ENCODE measurements at regions not wholly inside any gene's neighbourhood (a gene's known extent, or its start where the extent isn't known, plus 50 kb on each side); places are given as distances from the start of the nearest gene placed in this dataset.

- TF ChIP-seq, protein P1, sequence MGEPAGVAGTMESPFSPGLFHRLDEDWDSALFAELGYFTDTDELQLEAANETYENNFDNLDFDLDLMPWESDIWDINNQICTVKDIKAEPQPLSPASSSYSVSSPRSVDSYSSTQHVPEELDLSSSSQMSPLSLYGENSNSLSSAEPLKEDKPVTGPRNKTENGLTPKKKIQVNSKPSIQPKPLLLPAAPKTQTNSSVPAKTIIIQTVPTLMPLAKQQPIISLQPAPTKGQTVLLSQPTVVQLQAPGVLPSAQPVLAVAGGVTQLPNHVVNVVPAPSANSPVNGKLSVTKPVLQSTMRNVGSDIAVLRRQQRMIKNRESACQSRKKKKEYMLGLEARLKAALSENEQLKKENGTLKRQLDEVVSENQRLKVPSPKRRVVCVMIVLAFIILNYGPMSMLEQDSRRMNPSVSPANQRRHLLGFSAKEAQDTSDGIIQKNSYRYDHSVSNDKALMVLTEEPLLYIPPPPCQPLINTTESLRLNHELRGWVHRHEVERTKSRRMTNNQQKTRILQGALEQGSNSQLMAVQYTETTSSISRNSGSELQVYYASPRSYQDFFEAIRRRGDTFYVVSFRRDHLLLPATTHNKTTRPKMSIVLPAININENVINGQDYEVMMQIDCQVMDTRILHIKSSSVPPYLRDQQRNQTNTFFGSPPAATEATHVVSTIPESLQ (CRISPR knock-in tag; IDR thresholded peaks at IDR 0.05) = no peak
- TF ChIP-seq SMAD4 (CRISPR knock-in tag; IDR thresholded peaks at IDR 0.05) (no peak), SOX15 (CRISPR knock-in tag; IDR thresholded peaks at IDR 0.05) (no peak), GABPB1 (CRISPR knock-in tag; IDR thresholded peaks at IDR 0.05) (no peak), ZMAT4 (CRISPR knock-in tag; IDR thresholded peaks at IDR 0.05) (no peak), EMX1 (CRISPR knock-in tag; IDR thresholded peaks at IDR 0.05) (no peak), TEAD1 (CRISPR knock-in tag; IDR thresholded peaks at IDR 0.05) (no peak), ATF1 (CRISPR knock-in tag; IDR thresholded peaks at IDR 0.05) (no peak), ERG (CRISPR knock-in tag; IDR thresholded peaks at IDR 0.05) (no peak), FOXK1 (CRISPR knock-in tag; IDR thresholded peaks at IDR 0.05) (no peak), CBFB (CRISPR knock-in tag; IDR thresholded peaks at IDR 0.05; ENCODE audit: low read depth) (no peak), PRRX2 (CRISPR knock-in tag; IDR thresholded peaks at IDR 0.05) (no peak), ZNF317 (CRISPR knock-in tag; IDR thresholded peaks at IDR 0.05; ENCODE audit: borderline replicate concordance, low read depth) (no peak)
- TF ChIP-seq, protein P2, sequence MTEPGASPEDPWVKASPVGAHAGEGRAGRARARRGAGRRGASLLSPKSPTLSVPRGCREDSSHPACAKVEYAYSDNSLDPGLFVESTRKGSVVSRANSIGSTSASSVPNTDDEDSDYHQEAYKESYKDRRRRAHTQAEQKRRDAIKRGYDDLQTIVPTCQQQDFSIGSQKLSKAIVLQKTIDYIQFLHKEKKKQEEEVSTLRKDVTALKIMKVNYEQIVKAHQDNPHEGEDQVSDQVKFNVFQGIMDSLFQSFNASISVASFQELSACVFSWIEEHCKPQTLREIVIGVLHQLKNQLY (CRISPR knock-in tag; IDR thresholded peaks at IDR 0.05) = no peak
- TF ChIP-seq, protein P3, sequence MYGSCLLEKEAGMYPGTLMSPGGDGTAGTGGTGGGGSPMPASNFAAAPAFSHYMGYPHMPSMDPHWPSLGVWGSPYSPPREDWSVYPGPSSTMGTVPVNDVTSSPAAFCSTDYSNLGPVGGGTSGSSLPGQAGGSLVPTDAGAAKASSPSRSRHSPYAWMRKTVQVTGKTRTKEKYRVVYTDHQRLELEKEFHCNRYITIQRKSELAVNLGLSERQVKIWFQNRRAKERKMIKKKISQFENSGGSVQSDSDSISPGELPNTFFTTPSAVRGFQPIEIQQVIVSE (CRISPR knock-in tag; IDR thresholded peaks at IDR 0.05; ENCODE audit: borderline replicate concordance) = no peak
Observed at GRCh38 chr13:97761796-97762540, 191.5 kb upstream of the IPO5 start (continued).

GRCh38 chr13:97766749-97767148 is 186.7 kb upstream of the IPO5 start:
- CTCF ChIA-PET = no interaction called here
- no peak overlapping the region for H3K27ac Mint-ChIP-seq
- DNase-seq (ENCODE audit: low spot score) (no peak), ATAC-seq (no peak)
- H3K4me1 Mint-ChIP-seq = no peaks in the 10 kb centered on the region
- H3K36me3 Mint-ChIP-seq = no peaks in the 10 kb centered on the region; the same call in 1 of the 2 replicates
- no peak overlapping the region for H3K4me3 Mint-ChIP-seq
- no peaks in the 10 kb centered on the region for H3K27me3 Mint-ChIP-seq (ENCODE audit: low read depth)
- peaks cover 55% of the 10 kb centered on the region for H3K9me3 Mint-ChIP-seq
- POLR2A ChIA-PET = no interaction called here
- TF ChIP-seq SOX15 (CRISPR knock-in tag; IDR thresholded peaks at IDR 0.05) (no peak), FOXP4 (CRISPR knock-in tag; IDR thresholded peaks at IDR 0.05) (no peak), OVOL2 (CRISPR knock-in tag; IDR thresholded peaks at IDR 0.05; ENCODE audit: borderline replicate concordance) (no peak), ZNF512 (CRISPR knock-in tag; IDR thresholded peaks at IDR 0.05; ENCODE audit: borderline replicate concordance) (no peak), ZNF219 (CRISPR knock-in tag; IDR thresholded peaks at IDR 0.05; ENCODE audit: borderline replicate concordance) (no peak), FOXK1 (CRISPR knock-in tag; IDR thresholded peaks at IDR 0.05) (no peak), RORB (CRISPR knock-in tag; IDR thresholded peaks at IDR 0.05) (no peak), ZNF263 (CRISPR knock-in tag; IDR thresholded peaks at IDR 0.05; ENCODE audit: low read depth) (no peak)
- TF ChIP-seq, protein P4, sequence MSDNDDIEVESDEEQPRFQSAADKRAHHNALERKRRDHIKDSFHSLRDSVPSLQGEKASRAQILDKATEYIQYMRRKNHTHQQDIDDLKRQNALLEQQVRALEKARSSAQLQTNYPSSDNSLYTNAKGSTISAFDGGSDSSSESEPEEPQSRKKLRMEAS (CRISPR knock-in tag; IDR thresholded peaks at IDR 0.05) = no peak
- TF ChIP-seq, protein P5, sequence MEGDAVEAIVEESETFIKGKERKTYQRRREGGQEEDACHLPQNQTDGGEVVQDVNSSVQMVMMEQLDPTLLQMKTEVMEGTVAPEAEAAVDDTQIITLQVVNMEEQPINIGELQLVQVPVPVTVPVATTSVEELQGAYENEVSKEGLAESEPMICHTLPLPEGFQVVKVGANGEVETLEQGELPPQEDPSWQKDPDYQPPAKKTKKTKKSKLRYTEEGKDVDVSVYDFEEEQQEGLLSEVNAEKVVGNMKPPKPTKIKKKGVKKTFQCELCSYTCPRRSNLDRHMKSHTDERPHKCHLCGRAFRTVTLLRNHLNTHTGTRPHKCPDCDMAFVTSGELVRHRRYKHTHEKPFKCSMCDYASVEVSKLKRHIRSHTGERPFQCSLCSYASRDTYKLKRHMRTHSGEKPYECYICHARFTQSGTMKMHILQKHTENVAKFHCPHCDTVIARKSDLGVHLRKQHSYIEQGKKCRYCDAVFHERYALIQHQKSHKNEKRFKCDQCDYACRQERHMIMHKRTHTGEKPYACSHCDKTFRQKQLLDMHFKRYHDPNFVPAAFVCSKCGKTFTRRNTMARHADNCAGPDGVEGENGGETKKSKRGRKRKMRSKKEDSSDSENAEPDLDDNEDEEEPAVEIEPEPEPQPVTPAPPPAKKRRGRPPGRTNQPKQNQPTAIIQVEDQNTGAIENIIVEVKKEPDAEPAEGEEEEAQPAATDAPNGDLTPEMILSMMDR (IDR thresholded peaks at IDR 0.05) = no peak
- TF ChIP-seq, protein P6, sequence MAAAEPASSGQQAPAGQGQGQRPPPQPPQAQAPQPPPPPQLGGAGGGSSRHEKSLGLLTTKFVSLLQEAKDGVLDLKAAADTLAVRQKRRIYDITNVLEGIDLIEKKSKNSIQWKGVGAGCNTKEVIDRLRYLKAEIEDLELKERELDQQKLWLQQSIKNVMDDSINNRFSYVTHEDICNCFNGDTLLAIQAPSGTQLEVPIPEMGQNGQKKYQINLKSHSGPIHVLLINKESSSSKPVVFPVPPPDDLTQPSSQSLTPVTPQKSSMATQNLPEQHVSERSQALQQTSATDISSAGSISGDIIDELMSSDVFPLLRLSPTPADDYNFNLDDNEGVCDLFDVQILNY (CRISPR knock-in tag; IDR thresholded peaks at IDR 0.05) = no peak
- TF ChIP-seq, protein P2 (CRISPR knock-in tag; IDR thresholded peaks at IDR 0.05) = no peak
